ENCODE measurements at regions not wholly inside any gene's neighbourhood (a gene's known extent, or its start where the extent isn't known, plus 50 kb on each side); places are given as distances from the start of the nearest gene placed in this dataset.

GRCh38 chr2:34373586-34374233 is 774.6 kb upstream of the FAM98A start:
- Mint-ChIP-seq H3K27me3 (ENCODE audit: low read depth in 3 of 3) (peaks cover 0 to 2% (median 0%) of the 10 kb centered on the region in 3 donors), H3K4me1 (no peaks in the 10 kb centered on the region), H3K9me3 (peaks cover 0 to 17% (median 3%) of the 10 kb centered on the region in 7 donors), H3K27ac (no peak overlapping the region), H3K36me3 (no peaks in the 10 kb centered on the region), H3K4me3 (no peak overlapping the region)
- no peaks in the 10 kb centered on the region for H3K9me3 ChIP-seq (replicated peaks in 1 of 2; ENCODE audit: control insufficient read depth in 1 of 2, insufficient read depth in 1 of 2, low read length in 2 of 2)
- no peak overlapping the region for H3K4me2 ChIP-seq (replicated peaks; ENCODE audit: extremely low read depth, low read length, poor library complexity, severe bottlenecking)
- no peaks in the 10 kb centered on the region for H3K4me1 ChIP-seq (ENCODE audit: control insufficient read depth in 1 of 2, insufficient read depth in 2 of 2, low read length in 2 of 2)
- H2AFZ ChIP-seq (ENCODE audit: insufficient read depth, low read depth, low read length, poor library complexity, severe bottlenecking): no peak overlapping the region
- TF ChIP-seq CTCF (IDR thresholded peaks at IDR 0.05): no peak
- DNase-seq: no peak
- H3K27me3 ChIP-seq (ENCODE audit: control insufficient read depth in 2 of 2, insufficient read depth in 2 of 2, low read length in 2 of 2): no peaks in the 10 kb centered on the region
- no peaks in the 10 kb centered on the region for H3K36me3 ChIP-seq (replicated peaks in 1 of 2; ENCODE audit: control insufficient read depth in 1 of 2, insufficient read depth in 2 of 2, low read length in 2 of 2)
- intact Hi-C loops (cut with micrococcal nuclease): no loop called here
- H3K9ac ChIP-seq (ENCODE audit: insufficient read depth, low read length, poor library complexity, severe bottlenecking): no peak overlapping the region
- 80% methylated on average over 1 of the region's 4 CpGs for WGBS (ENCODE audit: insufficient coverage)
- H3K4me3 ChIP-seq (replicated peaks in 1 of 3; ENCODE audit: low read depth in 2 of 3, low read length in 3 of 3): no peak overlapping the region
- no peaks in the 10 kb centered on the region for H4K20me1 ChIP-seq (ENCODE audit: insufficient read depth, low read length)
- no peaks in the 10 kb centered on the region for H3K79me2 ChIP-seq (ENCODE audit: insufficient read depth, low read length)
- no peak overlapping the region for H3K27ac ChIP-seq (ENCODE audit: low read depth in 1 of 2, low read length in 2 of 2)

- no peaks in the 10 kb centered on the region for H3K4me1 ChIP-seq (ENCODE audit: control insufficient read depth in 1 of 2, insufficient read depth in 2 of 2, low read length in 2 of 2)
- DNase-seq: no peak
- H3K4me1 Mint-ChIP-seq: no peaks in the 10 kb centered on the region
- no peak overlapping the region for H3K4me3 ChIP-seq (replicated peaks in 1 of 3; ENCODE audit: low read depth in 2 of 3, low read length in 3 of 3)
- H4K20me1 ChIP-seq (ENCODE audit: insufficient read depth, low read length): no peaks in the 10 kb centered on the region
- TF ChIP-seq CTCF (IDR thresholded peaks at IDR 0.05): no peak
- H3K79me2 ChIP-seq (ENCODE audit: insufficient read depth, low read length): no peaks in the 10 kb centered on the region
- no peak overlapping the region for H3K9ac ChIP-seq (ENCODE audit: insufficient read depth, low read length, poor library complexity, severe bottlenecking)
- H3K27me3 ChIP-seq (ENCODE audit: control insufficient read depth in 2 of 2, insufficient read depth in 2 of 2, low read length in 2 of 2): no peaks in the 10 kb centered on the region
- intact Hi-C loops (cut with micrococcal nuclease): no loop called here
- H2AFZ ChIP-seq (ENCODE audit: insufficient read depth, low read depth, low read length, poor library complexity, severe bottlenecking): no peak overlapping the region
- H3K9me3 ChIP-seq (replicated peaks in 1 of 2; ENCODE audit: control insufficient read depth in 1 of 2, insufficient read depth in 1 of 2, low read length in 2 of 2): no peaks in the 10 kb centered on the region
- H3K36me3 ChIP-seq (replicated peaks in 1 of 2; ENCODE audit: control insufficient read depth in 1 of 2, insufficient read depth in 2 of 2, low read length in 2 of 2): no peaks in the 10 kb centered on the region
- no peaks in the 10 kb centered on the region for H3K36me3 Mint-ChIP-seq
- H3K9me3 Mint-ChIP-seq: peaks cover 0 to 13% (median 4%) of the 10 kb centered on the region in 7 donors
- no peak overlapping the region for H3K27ac Mint-ChIP-seq
- no peak overlapping the region for H3K4me2 ChIP-seq (replicated peaks; ENCODE audit: extremely low read depth, low read length, poor library complexity, severe bottlenecking)
- no peak overlapping the region for H3K27ac ChIP-seq (ENCODE audit: low read depth in 1 of 2, low read length in 2 of 2)
- WGBS (ENCODE audit: insufficient coverage): 0% methylated on average over 1 of the region's 2 CpGs
- peaks cover 0 to 3% (median 0%) of the 10 kb centered on the region in 3 donors for H3K27me3 Mint-ChIP-seq (ENCODE audit: low read depth in 3 of 3)
- H3K4me3 Mint-ChIP-seq: no peak overlapping the region
These were observed 773.9 kb upstream of the FAM98A start for GRCh38 chr2:34372967-34373366.

Measured in CD14-positive monocyte (primary cell).